Brain pericyte (primary cell): ENCODE measurements at regions not wholly inside any gene's neighbourhood (a gene's known extent, or its start where the extent isn't known, plus 50 kb on each side); places are given as distances from the start of the nearest gene placed in this dataset.
"Not testable (repeated sequence)": the region's sequence is repeated elsewhere in the genome, so short reads cannot be mapped to it uniquely, and the experiment has no call there.

Experiments
- DNase-seq: peaks from one replicate; pipeline ENCODE4 v3.0.0-alpha.2; 2012; ENCODE audit warnings: low read depth, low spot score

- no peak for DNase-seq
Observed at GRCh38 chr5:29277642-29278041, 1915.8 kb upstream of the CDH6 start.

GRCh38 chr5:29276371-29276770 lies 1917.1 kb upstream of the CDH6 start:
- DNase-seq = no peak

- DNase-seq = no peak
Observed at GRCh38 chr5:29263915-29264351, 1929.6 kb upstream of the CDH6 start.

- no peak for DNase-seq
Observed at GRCh38 chr5:29262339-29263123, 1931.0 kb upstream of the CDH6 start.

- no peak for DNase-seq
Observed at GRCh38 chr5:29261213-29261612, 1932.3 kb upstream of the CDH6 start.

- DNase-seq = no peak
Observed at GRCh38 chr5:29252390-29252789, 1941.1 kb upstream of the CDH6 start.

- no peak for DNase-seq
Observed at GRCh38 chr5:29247346-29248028, 1946.0 kb upstream of the CDH6 start.

GRCh38 chr5:29240379-29240778 lies 1953.1 kb upstream of the CDH6 start:
- no peak for DNase-seq

- no peak for DNase-seq
Observed at GRCh38 chr5:29239606-29240005, 1953.9 kb upstream of the CDH6 start.

GRCh38 chr5:29238115-29238514 lies 1955.4 kb upstream of the CDH6 start:
- no peak for DNase-seq

GRCh38 chr5:29231154-29231553 lies 1962.3 kb upstream of the CDH6 start:
- DNase-seq = no peak

- DNase-seq = no peak
Observed at GRCh38 chr5:29230591-29230990, 1962.9 kb upstream of the CDH6 start.

- no peak for DNase-seq
Observed at GRCh38 chr5:29229461-29229860, 1964.0 kb upstream of the CDH6 start.

- DNase-seq = no peak
Observed at GRCh38 chr5:29218138-29218537, 1975.3 kb upstream of the CDH6 start.

GRCh38 chr5:29214839-29215238 lies 1978.6 kb upstream of the CDH6 start:
- DNase-seq = no peak

- DNase-seq = no peak
Observed at GRCh38 chr5:29213475-29213874, 1980.0 kb upstream of the CDH6 start.

- no peak for DNase-seq
Observed at GRCh38 chr5:29208024-29208423, 1985.5 kb upstream of the CDH6 start.

- DNase-seq = no peak
Observed at GRCh38 chr5:29203049-29203448, 1990.4 kb upstream of the CDH6 start.

GRCh38 chr5:29197631-29198454 lies 1995.6 kb upstream of the CDH6 start:
- DNase-seq = no peak

GRCh38 chr5:29193972-29194371 lies 1999.5 kb upstream of the CDH6 start:
- no peak for DNase-seq

- not testable (repeated sequence) for DNase-seq
Observed at GRCh38 chr5:29191269-29192048, 2002.0 kb upstream of the CDH6 start.
